Astrocyte (in vitro differentiated cells and primary cell): ENCODE measurements at regions not wholly inside any gene's neighbourhood (a gene's known extent, or its start where the extent isn't known, plus 50 kb on each side); places are given as distances from the start of the nearest gene placed in this dataset.

Source experiments
- DNase-seq: peaks from one replicate; pipeline ENCODE4 v3.0.0-alpha.2; 2010; ENCODE audit warnings: low read depth
- FAIRE-seq: peaks from 2 replicates; lab custom pipeline; 2011; peaks lifted over from hg19 to GRCh38; lab: Jason Lieb, UNC
- H2AFZ ChIP-seq: 2 replicates; pipeline ENCODE4 v1.6.0; 2012; ENCODE audit warnings: low read depth, low read length, inconsistent platforms
- H3K27ac ChIP-seq: 2 replicates; pipeline ENCODE4 v1.5.1; 2011; ENCODE audit warnings: low read depth, low read length, inconsistent platforms
- H3K27me3 ChIP-seq: 2 replicates; pipeline ENCODE4 v1.6.0; 2011; ENCODE audit warnings: low read length, inconsistent platforms; ENCODE audit not compliant: insufficient read depth
- H3K36me3 ChIP-seq: 2 replicates; pipeline ENCODE4 v1.5.1; 2011; ENCODE audit warnings: low read length, inconsistent platforms; ENCODE audit not compliant: insufficient read depth
- H3K4me1 ChIP-seq: 2 replicates; pipeline ENCODE4 v1.5.1; 2011; ENCODE audit warnings: low read length, inconsistent platforms; ENCODE audit not compliant: insufficient read depth
- H3K4me2 ChIP-seq: 2 replicates; pipeline ENCODE4 v1.6.0; 2012; ENCODE audit warnings: low read length, inconsistent platforms
- H3K4me3 ChIP-seq: 2 replicates; pipeline ENCODE4 v1.5.1; 2011; ENCODE audit warnings: low read depth, mild to moderate bottlenecking, low read length, inconsistent platforms; ENCODE audit not compliant: insufficient read depth
- H3K79me2 ChIP-seq: 2 replicates; pipeline ENCODE4 v1.6.0; 2012; ENCODE audit warnings: mild to moderate bottlenecking, low read length, inconsistent platforms; ENCODE audit not compliant: insufficient read depth
- H3K9ac ChIP-seq: 2 replicates; pipeline ENCODE4 v1.6.0; 2012; ENCODE audit warnings: mild to moderate bottlenecking, low read length, inconsistent platforms
- H3K9me3 ChIP-seq: 2 replicates; pipeline ENCODE4 v1.5.1; 2012; ENCODE audit warnings: low read depth, mild to moderate bottlenecking, low read length, inconsistent platforms; ENCODE audit not compliant: insufficient read depth
- H4K20me1 ChIP-seq: 2 replicates; pipeline ENCODE4 v1.6.0; 2012; ENCODE audit warnings: low read length, inconsistent platforms; ENCODE audit not compliant: insufficient read depth
- H3K27ac Mint-ChIP-seq: one replicate; pipeline ENCODE4 v1.8.0; 2021; ENCODE audit warnings: mild to moderate bottlenecking, mixed read lengths; ENCODE audit not compliant: unreplicated experiment
- H3K27me3 Mint-ChIP-seq: one replicate; pipeline ENCODE4 v1.8.0; 2021; ENCODE audit warnings: low read depth, mixed read lengths; ENCODE audit not compliant: unreplicated experiment
- H3K36me3 Mint-ChIP-seq: one replicate; pipeline ENCODE4 v1.8.0; 2021; ENCODE audit warnings: low read depth, mixed read lengths; ENCODE audit not compliant: unreplicated experiment
- H3K4me1 Mint-ChIP-seq: one replicate; pipeline ENCODE4 v1.8.0; 2021; ENCODE audit warnings: low read depth, mixed read lengths; ENCODE audit not compliant: unreplicated experiment
- H3K4me3 Mint-ChIP-seq: one replicate; pipeline ENCODE4 v1.8.0; 2021; ENCODE audit warnings: mild to moderate bottlenecking, moderate library complexity, mixed read lengths; ENCODE audit not compliant: unreplicated experiment
- H3K9me3 Mint-ChIP-seq: one replicate; pipeline ENCODE4 v1.8.0; 2021; ENCODE audit warnings: mild to moderate bottlenecking, mixed read lengths; ENCODE audit not compliant: unreplicated experiment
- CTCF ChIP-seq: IDR thresholded peaks from 2 replicates; pipeline ENCODE4 v1.5.1; 2011; ENCODE audit warnings: low read depth, mild to moderate bottlenecking, inconsistent platforms, low read length, moderate library complexity; ENCODE audit not compliant: insufficient read depth
- EZH2 ChIP-seq: IDR thresholded peaks from 2 replicates; pipeline ENCODE4 v1.6.1; 2012; ENCODE audit warnings: mild to moderate bottlenecking, low read length, inconsistent platforms; ENCODE audit not compliant: insufficient read depth

GRCh38 chr2:209322041-209322440 is 101.8 kb upstream of the MAP2 start:
- no peak overlapping the region for H3K27ac Mint-ChIP-seq
- H3K4me3 ChIP-seq = no peak overlapping the region
- H3K4me3 Mint-ChIP-seq = no peak overlapping the region
- TF ChIP-seq CTCF (no peak), EZH2 (no peak)
- no peaks in the 10 kb centered on the region for H3K27me3 Mint-ChIP-seq
- no peaks in the 10 kb centered on the region for H3K9me3 Mint-ChIP-seq
- FAIRE-seq = no peak
- H3K4me2 ChIP-seq = no peak overlapping the region
- H3K79me2 ChIP-seq = no peaks in the 10 kb centered on the region
- H3K27ac ChIP-seq = no peak overlapping the region
- no peaks in the 10 kb centered on the region for H3K36me3 ChIP-seq
- no peak overlapping the region for H2AFZ ChIP-seq
- no peak overlapping the region for H3K9ac ChIP-seq
- DNase-seq = no peak
- no peaks in the 10 kb centered on the region for H3K9me3 ChIP-seq
- H3K4me1 Mint-ChIP-seq = peaks cover 7% of the 10 kb centered on the region
- no peaks in the 10 kb centered on the region for H3K36me3 Mint-ChIP-seq
- H3K27me3 ChIP-seq = no peaks in the 10 kb centered on the region
- H3K4me1 ChIP-seq = peaks cover 6% of the 10 kb centered on the region
- no peaks in the 10 kb centered on the region for H4K20me1 ChIP-seq

- no peak overlapping the region for H3K27ac ChIP-seq
- Mint-ChIP-seq H3K4me1 (peaks cover 7% of the 10 kb centered on the region), H3K27me3 (no peaks in the 10 kb centered on the region), H3K4me3 (no peak overlapping the region), H3K9me3 (no peaks in the 10 kb centered on the region), H3K36me3 (no peaks in the 10 kb centered on the region), H3K27ac (no peak overlapping the region)
- no peaks in the 10 kb centered on the region for H3K27me3 ChIP-seq
- H3K9ac ChIP-seq = no peak overlapping the region
- no peaks in the 10 kb centered on the region for H3K9me3 ChIP-seq
- no peaks in the 10 kb centered on the region for H3K79me2 ChIP-seq
- H3K4me2 ChIP-seq = no peak overlapping the region
- no peak for TF ChIP-seq CTCF
- TF ChIP-seq EZH2 = no peak
- DNase-seq (no peak), FAIRE-seq (no peak)
- no peak overlapping the region for H2AFZ ChIP-seq
- no peaks in the 10 kb centered on the region for H4K20me1 ChIP-seq
- H3K4me3 ChIP-seq = no peak overlapping the region
- no peaks in the 10 kb centered on the region for H3K36me3 ChIP-seq
- H3K4me1 ChIP-seq = peaks cover 6% of the 10 kb centered on the region
These were observed 100.8 kb upstream of the MAP2 start for GRCh38 chr2:209322905-209323512.

- Histone ChIP-seq H3K27me3 (no peaks in the 10 kb centered on the region), H3K4me1 (peaks cover 6% of the 10 kb centered on the region), H3K9ac (no peak overlapping the region), H3K4me2 (no peak overlapping the region), H3K79me2 (no peaks in the 10 kb centered on the region), H4K20me1 (no peaks in the 10 kb centered on the region), H3K27ac (no peak overlapping the region), H3K4me3 (no peak overlapping the region), H3K36me3 (no peaks in the 10 kb centered on the region), H2AFZ (no peak overlapping the region), H3K9me3 (no peaks in the 10 kb centered on the region)
- DNase-seq (no peak), FAIRE-seq (no peak)
- Mint-ChIP-seq H3K36me3 (no peaks in the 10 kb centered on the region), H3K9me3 (no peaks in the 10 kb centered on the region), H3K4me3 (no peak overlapping the region), H3K27me3 (no peaks in the 10 kb centered on the region), H3K4me1 (peaks cover 7% of the 10 kb centered on the region), H3K27ac (no peak overlapping the region)
- TF ChIP-seq EZH2 (no peak), CTCF (no peak)
These were observed 100.1 kb upstream of the MAP2 start for GRCh38 chr2:209323738-209324137.
